GM12874 (cell line): ENCODE measurements at regions not wholly inside any gene's neighbourhood (a gene's known extent, or its start where the extent isn't known, plus 50 kb on each side); places are given as distances from the start of the nearest gene placed in this dataset.

Source experiments
- CTCF ChIP-seq: IDR thresholded peaks from 2 replicates; pipeline ENCODE4 v1.5.1; 2011; ENCODE audit warnings: low read depth, mild to moderate bottlenecking, control low read depth, low read length, moderate library complexity; ENCODE audit not compliant: insufficient read depth

GRCh38 chr6:44651604-44652003 is 264.1 kb downstream of the CDC5L start:
- TF ChIP-seq CTCF, result no peak

- TF ChIP-seq CTCF, result no peak
These were observed 265.0 kb downstream of the CDC5L start for GRCh38 chr6:44652547-44652946.

GRCh38 chr6:44653091-44653490 is 265.6 kb downstream of the CDC5L start:
- TF ChIP-seq CTCF, result no peak

- no peak for TF ChIP-seq CTCF
These were observed 266.3 kb downstream of the CDC5L start for GRCh38 chr6:44653761-44654218.

GRCh38 chr6:44655412-44656342 is 268.2 kb downstream of the CDC5L start:
- peak; percentile 96 for TF ChIP-seq CTCF

- no peak for TF ChIP-seq CTCF
These were observed 269.2 kb downstream of the CDC5L start for GRCh38 chr6:44656691-44657090.

GRCh38 chr6:44657206-44657819 is 269.8 kb downstream of the CDC5L start:
- no peak for TF ChIP-seq CTCF
